ENCODE measurements at regions not wholly inside any gene's neighbourhood (a gene's known extent, or its start where the extent isn't known, plus 50 kb on each side); places are given as distances from the start of the nearest gene placed in this dataset.

DNA sequence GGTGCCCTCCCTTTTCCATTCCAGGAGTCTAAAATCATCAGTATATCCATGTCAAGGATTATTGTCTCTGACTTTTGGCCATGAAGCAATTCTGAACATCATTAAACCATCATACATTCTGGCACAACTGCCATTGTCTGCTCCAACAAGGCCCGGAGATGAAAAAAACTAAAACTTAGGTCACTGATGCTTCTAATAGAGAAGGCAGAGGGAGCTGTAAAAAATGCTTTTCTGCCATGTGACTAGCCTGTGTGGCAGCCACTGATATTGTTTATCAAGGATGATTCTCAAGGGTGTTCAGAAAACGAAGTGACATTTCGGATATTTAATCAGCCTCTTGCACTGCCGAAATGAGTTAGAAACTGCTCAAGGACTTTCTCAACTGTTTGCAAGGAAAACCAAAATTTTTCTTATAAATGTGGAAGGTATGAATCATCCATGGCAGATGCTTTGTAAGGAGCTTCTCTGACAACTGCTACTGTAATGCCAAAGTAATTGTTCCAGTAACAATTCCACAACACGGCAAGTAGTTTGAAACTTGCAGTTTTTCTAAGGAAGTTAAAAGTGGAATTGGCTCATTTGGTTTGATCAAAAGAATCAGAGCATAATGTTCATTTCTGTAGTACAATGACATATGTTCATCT lies 1076.5 kb upstream of the FLRT2 start:
- 65% methylated on average over 5 of the region's 5 CpGs for WGBS
- intact Hi-C loops (cut with DNase I): no loop called here

DNA sequence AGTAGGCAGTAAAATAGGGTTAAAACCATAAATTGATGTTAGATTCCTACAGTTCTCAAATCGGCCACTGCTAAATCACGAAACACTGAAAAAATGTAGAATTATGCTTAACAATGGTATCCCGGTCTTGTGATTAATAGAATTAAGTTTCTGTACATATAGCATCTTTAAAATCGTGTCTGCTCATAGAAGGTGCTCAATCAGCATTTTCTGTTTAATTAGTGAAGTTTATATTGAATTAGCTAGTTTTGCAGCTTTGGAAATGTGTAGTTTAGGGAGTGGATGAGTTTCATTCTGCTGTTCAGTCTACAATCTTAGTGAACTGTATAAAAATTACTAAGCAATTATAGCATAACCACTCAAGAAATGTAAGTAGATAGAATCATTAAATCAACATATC lies 1075.8 kb upstream of the FLRT2 start:
- TF ChIP-seq POLR2A (IDR thresholded peaks at IDR 0.05) (no peak), POLR2AphosphoS5 (IDR thresholded peaks at IDR 0.05) (no peak)
- TF ChIP-seq, protein P1, sequence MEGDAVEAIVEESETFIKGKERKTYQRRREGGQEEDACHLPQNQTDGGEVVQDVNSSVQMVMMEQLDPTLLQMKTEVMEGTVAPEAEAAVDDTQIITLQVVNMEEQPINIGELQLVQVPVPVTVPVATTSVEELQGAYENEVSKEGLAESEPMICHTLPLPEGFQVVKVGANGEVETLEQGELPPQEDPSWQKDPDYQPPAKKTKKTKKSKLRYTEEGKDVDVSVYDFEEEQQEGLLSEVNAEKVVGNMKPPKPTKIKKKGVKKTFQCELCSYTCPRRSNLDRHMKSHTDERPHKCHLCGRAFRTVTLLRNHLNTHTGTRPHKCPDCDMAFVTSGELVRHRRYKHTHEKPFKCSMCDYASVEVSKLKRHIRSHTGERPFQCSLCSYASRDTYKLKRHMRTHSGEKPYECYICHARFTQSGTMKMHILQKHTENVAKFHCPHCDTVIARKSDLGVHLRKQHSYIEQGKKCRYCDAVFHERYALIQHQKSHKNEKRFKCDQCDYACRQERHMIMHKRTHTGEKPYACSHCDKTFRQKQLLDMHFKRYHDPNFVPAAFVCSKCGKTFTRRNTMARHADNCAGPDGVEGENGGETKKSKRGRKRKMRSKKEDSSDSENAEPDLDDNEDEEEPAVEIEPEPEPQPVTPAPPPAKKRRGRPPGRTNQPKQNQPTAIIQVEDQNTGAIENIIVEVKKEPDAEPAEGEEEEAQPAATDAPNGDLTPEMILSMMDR (IDR thresholded peaks at IDR 0.05): no peak
- H3K36me3 ChIP-seq: no peaks in the 10 kb centered on the region
- H3K9me3 ChIP-seq: no peaks in the 10 kb centered on the region
- no peaks in the 10 kb centered on the region for H3K27me3 ChIP-seq (replicated peaks; ENCODE audit: insufficient read depth)
- WGBS: 87% methylated on average over 4 of the region's 4 CpGs
- no peak for DNase-seq (ENCODE audit: low spot score)
- H3K4me3 ChIP-seq: no peak overlapping the region
- intact Hi-C loops (cut with DNase I): no loop called here
- no peak overlapping the region for H3K27ac ChIP-seq
- H3K4me1 ChIP-seq (replicated peaks): no peaks in the 10 kb centered on the region

More for the DNA sequence above, 1076.5 kb upstream of the FLRT2 start:
- no peak overlapping the region for H3K4me3 ChIP-seq
- no peak for DNase-seq (ENCODE audit: low spot score)
- no peak overlapping the region for H3K27ac ChIP-seq
- no peaks in the 10 kb centered on the region for H3K4me1 ChIP-seq (replicated peaks)
- no peaks in the 10 kb centered on the region for H3K9me3 ChIP-seq
- no peaks in the 10 kb centered on the region for H3K36me3 ChIP-seq
- no peak for TF ChIP-seq POLR2A (IDR thresholded peaks at IDR 0.05)
- no peak for TF ChIP-seq POLR2AphosphoS5 (IDR thresholded peaks at IDR 0.05)
- TF ChIP-seq, protein P1 (IDR thresholded peaks at IDR 0.05): no peak
- no peaks in the 10 kb centered on the region for H3K27me3 ChIP-seq (replicated peaks; ENCODE audit: insufficient read depth)

DNA sequence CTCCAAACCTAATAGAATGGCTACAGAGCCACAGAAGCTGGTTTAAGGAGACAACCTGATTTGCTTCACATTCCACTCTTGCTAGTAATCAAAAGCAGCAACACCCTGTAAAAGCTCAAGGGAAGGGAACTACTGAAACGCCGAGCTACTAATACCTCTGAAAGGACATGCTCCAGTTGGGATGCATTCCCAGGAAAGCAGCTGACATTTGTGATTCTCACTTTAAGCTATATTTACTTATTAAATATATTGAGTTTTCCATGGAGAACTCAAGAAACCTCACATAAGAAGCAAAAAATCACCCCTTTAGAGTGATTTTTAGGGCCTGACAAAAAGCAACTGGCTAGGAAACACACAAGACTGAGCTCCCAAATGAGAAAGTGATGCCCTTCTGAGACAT lies 1073.0 kb upstream of the FLRT2 start:
- H3K27me3 ChIP-seq (replicated peaks; ENCODE audit: insufficient read depth): no peaks in the 10 kb centered on the region
- no peaks in the 10 kb centered on the region for H3K36me3 ChIP-seq
- H3K4me3 ChIP-seq: no peak overlapping the region
- H3K27ac ChIP-seq: no peak overlapping the region
- DNase-seq (ENCODE audit: low spot score): no peak
- intact Hi-C loops (cut with DNase I): no loop called here
- H3K4me1 ChIP-seq (replicated peaks): no peaks in the 10 kb centered on the region
- WGBS: 61% methylated on average over 2 of the region's 2 CpGs
- H3K9me3 ChIP-seq: no peaks in the 10 kb centered on the region
- TF ChIP-seq, protein P1 (IDR thresholded peaks at IDR 0.05): no peak
- no peak for TF ChIP-seq POLR2AphosphoS5 (IDR thresholded peaks at IDR 0.05)
- no peak for TF ChIP-seq POLR2A (IDR thresholded peaks at IDR 0.05)

DNA sequence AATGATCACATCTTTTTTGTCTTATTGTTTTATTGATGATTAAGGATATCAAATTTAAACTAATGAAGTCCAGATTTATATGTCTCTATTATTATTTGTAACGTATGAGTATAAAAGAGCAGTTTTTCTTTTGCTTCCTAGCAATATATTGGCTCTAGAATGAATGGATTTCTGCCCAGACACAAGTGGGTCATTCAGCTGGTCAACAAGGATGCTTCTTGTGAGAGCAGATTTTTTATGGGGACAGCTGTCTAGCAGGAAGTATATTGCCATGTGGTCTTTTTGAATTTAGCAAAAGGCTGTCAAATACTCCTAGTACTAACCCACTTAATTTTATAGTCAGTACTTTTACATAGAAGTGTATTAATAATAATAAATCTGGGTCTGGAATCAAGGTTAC lies 1071.1 kb upstream of the FLRT2 start:
- Histone ChIP-seq H3K36me3 (no peaks in the 10 kb centered on the region), H3K9me3 (no peaks in the 10 kb centered on the region), H3K27me3 (replicated peaks; ENCODE audit: insufficient read depth) (no peaks in the 10 kb centered on the region), H3K4me1 (replicated peaks) (no peaks in the 10 kb centered on the region), H3K4me3 (no peak overlapping the region), H3K27ac (no peak overlapping the region)
- DNase-seq (ENCODE audit: low spot score): no peak
- TF ChIP-seq, protein P1 (IDR thresholded peaks at IDR 0.05): no peak
- TF ChIP-seq POLR2A (IDR thresholded peaks at IDR 0.05): no peak
- TF ChIP-seq POLR2AphosphoS5 (IDR thresholded peaks at IDR 0.05): no peak
- WGBS: 59% methylated on average over 1 of the region's 1 CpG
- intact Hi-C loops (cut with DNase I): no loop called here

DNA sequence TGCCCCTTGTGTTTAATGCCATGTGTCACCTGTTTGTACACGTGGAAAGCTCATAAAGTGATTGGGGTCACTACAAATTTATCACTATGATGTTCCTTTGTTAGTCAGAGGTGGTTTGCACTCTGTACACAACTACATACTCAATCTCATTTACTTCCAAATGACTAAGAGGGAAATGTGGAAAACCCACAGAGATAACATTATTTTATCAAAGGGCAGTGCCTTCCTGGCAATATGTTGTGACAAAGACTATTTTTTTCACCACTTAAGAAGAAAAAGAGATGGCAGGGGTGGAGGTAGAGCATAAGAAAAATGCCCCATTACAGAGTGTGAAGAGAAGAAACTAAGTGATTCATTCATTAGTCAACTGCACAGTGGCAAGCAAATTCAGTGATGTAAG lies 1064.1 kb upstream of the FLRT2 start:
- TF ChIP-seq, protein P1 (IDR thresholded peaks at IDR 0.05): no peak
- TF ChIP-seq POLR2AphosphoS5 (IDR thresholded peaks at IDR 0.05): no peak
- no peak for TF ChIP-seq POLR2A (IDR thresholded peaks at IDR 0.05)
- no peaks in the 10 kb centered on the region for H3K4me1 ChIP-seq (replicated peaks)
- H3K27ac ChIP-seq: no peak overlapping the region
- no peak overlapping the region for H3K4me3 ChIP-seq
- H3K9me3 ChIP-seq: no peaks in the 10 kb centered on the region
- no peak for DNase-seq (ENCODE audit: low spot score)
- H3K27me3 ChIP-seq (replicated peaks; ENCODE audit: insufficient read depth): no peaks in the 10 kb centered on the region
- H3K36me3 ChIP-seq: no peaks in the 10 kb centered on the region
- intact Hi-C loops (cut with DNase I): no loop called here
- WGBS: 30% methylated on average over 1 of the region's 1 CpG

Measured in prostate gland (tissue), 2 donors.